Neuronal stem cell (in vitro differentiated cells): ENCODE measurements at regions not wholly inside any gene's neighbourhood (a gene's known extent, or its start where the extent isn't known, plus 50 kb on each side); places are given as distances from the start of the nearest gene placed in this dataset.
"Not testable (repeated sequence)": the region's sequence is repeated elsewhere in the genome, so short reads cannot be mapped to it uniquely, and the experiment has no call there.

ENCODE experiments used
- DNase-seq: peaks from one replicate; pipeline ENCODE4 v3.0.0-alpha.2; 2013; ENCODE audit warnings: low spot score
- H2AFZ ChIP-seq: one replicate; pipeline ENCODE4 v1.6.1; 2013; ENCODE audit warnings: mild to moderate bottlenecking, low read length, inconsistent platforms
- H2AK5ac ChIP-seq: 2 replicates; pipeline ENCODE4 v1.6.1; 2013; ENCODE audit warnings: low read depth, mild to moderate bottlenecking, inconsistent platforms, low read length, moderate library complexity, mixed read lengths
- H2BK120ac ChIP-seq: 2 replicates; pipeline ENCODE4 v1.6.1; 2013; ENCODE audit warnings: low read depth, mild to moderate bottlenecking, inconsistent platforms, low read length, moderate library complexity, mixed read lengths
- H2BK12ac ChIP-seq: one replicate; pipeline ENCODE4 v1.6.1; 2013; ENCODE audit warnings: low read length, inconsistent platforms
- H2BK15ac ChIP-seq: 2 replicates; pipeline ENCODE4 v1.6.1; 2013; ENCODE audit warnings: mild to moderate bottlenecking, low read length, inconsistent platforms, mixed read lengths
- H2BK5ac ChIP-seq: one replicate; pipeline ENCODE4 v1.6.1; 2013; ENCODE audit warnings: inconsistent platforms, mild to moderate bottlenecking, low read length, moderate library complexity
- H3K14ac ChIP-seq: one replicate; pipeline ENCODE4 v1.6.1; 2013; ENCODE audit warnings: low read length, inconsistent platforms
- H3K18ac ChIP-seq: 2 replicates; pipeline ENCODE4 v1.6.1; 2013; ENCODE audit warnings: low read length, inconsistent platforms
- H3K23ac ChIP-seq: 2 replicates; pipeline ENCODE4 v1.6.1; 2013; ENCODE audit warnings: low read depth, mild to moderate bottlenecking, mixed read lengths, low read length, inconsistent platforms; ENCODE audit not compliant: poor library complexity
- H3K27ac ChIP-seq: replicated peaks from 3 replicates; pipeline ENCODE4 v1.5.1; 2013; ENCODE audit warnings: low read length, inconsistent platforms
- H3K27me3 ChIP-seq, 3 experiments: 2 replicates each; pipeline ENCODE4 v1.6.1; 2013; ENCODE audit warnings: low read length in 3 of 3, mild to moderate bottlenecking in 2 of 3, inconsistent platforms in 1 of 3, low read depth in 1 of 3, mixed read lengths in 1 of 3, moderate library complexity in 1 of 3; ENCODE audit not compliant: control insufficient read depth in 3 of 3, insufficient read depth in 3 of 3
- H3K36me3 ChIP-seq, 2 donors: replicated peaks in 1 of 2; 2 replicates each; pipeline ENCODE4 v1.6.1; 2013; ENCODE audit warnings: low read length in 2 of 2; ENCODE audit not compliant: control insufficient read depth in 2 of 2, insufficient read depth in 2 of 2
- H3K4ac ChIP-seq: 2 replicates; pipeline ENCODE4 v1.6.1; 2013; ENCODE audit warnings: inconsistent platforms, mild to moderate bottlenecking, low read length, moderate library complexity
- H3K4me1 ChIP-seq, 2 donors: 1 replicate in 1 of 2; 2 replicates in 1 of 2; pipeline ENCODE4 v1.6.1; 2013; ENCODE audit warnings: low read length in 2 of 2, low read depth in 1 of 2; ENCODE audit not compliant: control insufficient read depth in 2 of 2, insufficient read depth in 1 of 2
- H3K4me2 ChIP-seq: one replicate; pipeline ENCODE4 v1.6.1; 2013; ENCODE audit warnings: mild to moderate bottlenecking, low read length, inconsistent platforms; ENCODE audit not compliant: insufficient read depth, poor library complexity, severe bottlenecking
- H3K4me3 ChIP-seq, 2 donors: 2 replicates each; pipeline ENCODE4 v1.5.1; 2013; ENCODE audit warnings: low read length in 2 of 2, mild to moderate bottlenecking in 2 of 2, inconsistent platforms in 1 of 2, moderate library complexity in 1 of 2
- H3K79me1 ChIP-seq: one replicate; pipeline ENCODE4 v1.6.1; 2013; ENCODE audit warnings: low read depth, mild to moderate bottlenecking, inconsistent platforms, low read length, moderate library complexity
- H3K9ac ChIP-seq: one replicate; pipeline ENCODE4 v1.6.1; 2013; ENCODE audit warnings: mild to moderate bottlenecking, low read depth, low read length, inconsistent platforms; ENCODE audit not compliant: poor library complexity
- H3K9me3 ChIP-seq, 2 donors: replicated peaks in 1 of 2; 2 replicates each; pipeline versions ENCODE3 to v1.6.1; 2013; ENCODE audit warnings: low read length in 2 of 2, mild to moderate bottlenecking in 2 of 2, inconsistent platforms in 1 of 2, low read depth in 1 of 2, mixed read lengths in 1 of 2, moderate library complexity in 1 of 2; ENCODE audit not compliant: control insufficient read depth in 2 of 2, insufficient read depth in 1 of 2
- H4K8ac ChIP-seq: one replicate; pipeline ENCODE4 v1.6.1; 2013; ENCODE audit warnings: low read depth, mild to moderate bottlenecking, inconsistent platforms, low read length, moderate library complexity
- H4K91ac ChIP-seq: one replicate; pipeline ENCODE4 v1.6.1; 2013; ENCODE audit warnings: low read length, low read depth, mild to moderate bottlenecking, inconsistent platforms; ENCODE audit not compliant: poor library complexity
- WGBS, 2 donors: extraction: QIAGEN DNeasy Blood & Tissue Kit; methylation state at CpG; one replicate each; pipeline ENCODE4 v1.1.7; 2013; ENCODE audit warnings: missing lambda C conversion rate in 2 of 2, mixed read lengths in 1 of 2; ENCODE audit not compliant: insufficient read length in 2 of 2, insufficient replicate concordance in 1 of 2; ENCODE audit errors: extremely low coverage in 2 of 2; 5-methylcytosine and 5-hydroxymethylcytosine counted together

GRCh38 chr6:61103660-61104059 lies 1182.4 kb downstream of the KHDRBS2 start:
- H3K4me2 ChIP-seq, H2BK15ac ChIP-seq, H3K79me1 ChIP-seq, H3K27ac ChIP-seq, H4K91ac ChIP-seq, H3K4me3 ChIP-seq, H2BK5ac ChIP-seq, H3K9me3 ChIP-seq, H3K4ac ChIP-seq, H3K14ac ChIP-seq, H3K27me3 ChIP-seq, H3K4me1 ChIP-seq, DNase-seq, H4K8ac ChIP-seq, H3K36me3 ChIP-seq, H2BK12ac ChIP-seq, H2AFZ ChIP-seq, H2AK5ac ChIP-seq, H2BK120ac ChIP-seq, H3K9ac ChIP-seq, H3K23ac ChIP-seq, H3K18ac ChIP-seq: not testable (repeated sequence)
- WGBS, 2 donors: 100% methylated on average over 1 of the region's 3 CpGs

- Histone ChIP-seq H3K23ac (no peak overlapping the region), H3K4me2 (no peak overlapping the region), H2AK5ac (no peak overlapping the region), H3K9ac (no peak overlapping the region), H3K4ac (no peak overlapping the region), H2BK120ac (no peak overlapping the region), H3K4me3 (no peak overlapping the region), H3K4me1 (no peaks in the 10 kb centered on the region), H4K91ac (no peak overlapping the region), H3K9me3 (no peaks in the 10 kb centered on the region), H4K8ac (no peak overlapping the region), H3K14ac (no peak overlapping the region), H3K36me3 (no peaks in the 10 kb centered on the region), H3K79me1 (no peaks in the 10 kb centered on the region), H2AFZ (no peak overlapping the region), H2BK5ac (no peak overlapping the region), H3K27ac (no peak overlapping the region), H3K27me3 (no peaks in the 10 kb centered on the region), H2BK15ac (no peak overlapping the region), H2BK12ac (no peak overlapping the region), H3K18ac (no peak overlapping the region)
- no peak for DNase-seq
Observed at GRCh38 chr6:61100072-61100471, 1186.0 kb downstream of the KHDRBS2 start.

- H3K4me1 ChIP-seq, H2BK120ac ChIP-seq, H4K91ac ChIP-seq, H3K9me3 ChIP-seq, H2AFZ ChIP-seq, H3K4me2 ChIP-seq, H3K79me1 ChIP-seq, H2BK5ac ChIP-seq, H3K36me3 ChIP-seq, H3K9ac ChIP-seq, H4K8ac ChIP-seq, H3K23ac ChIP-seq, H3K27me3 ChIP-seq, H3K4me3 ChIP-seq, H3K14ac ChIP-seq, DNase-seq, H2BK15ac ChIP-seq, H2BK12ac ChIP-seq, H2AK5ac ChIP-seq, H3K18ac ChIP-seq, H3K4ac ChIP-seq, H3K27ac ChIP-seq: not testable (repeated sequence)
- no CpG with 5 or more reads among the region's 1 CpG for WGBS, 2 donors
Observed at GRCh38 chr6:61099561-61099960, 1186.5 kb downstream of the KHDRBS2 start.

GRCh38 chr6:61087986-61088385 lies 1198.0 kb downstream of the KHDRBS2 start:
- H3K4ac ChIP-seq, H3K14ac ChIP-seq, DNase-seq, H2AK5ac ChIP-seq, H3K79me1 ChIP-seq, H3K27ac ChIP-seq, H2BK12ac ChIP-seq, H2BK120ac ChIP-seq, H3K4me1 ChIP-seq, H3K36me3 ChIP-seq, H2AFZ ChIP-seq, H3K18ac ChIP-seq, H3K23ac ChIP-seq, H3K4me2 ChIP-seq, H2BK15ac ChIP-seq, H2BK5ac ChIP-seq, H3K27me3 ChIP-seq, H3K9me3 ChIP-seq, H3K9ac ChIP-seq, H4K91ac ChIP-seq, H4K8ac ChIP-seq, H3K4me3 ChIP-seq: not testable (repeated sequence)
- WGBS, 2 donors: no CpG with 5 or more reads among the region's 1 CpG
